ENCODE measurements at regions not wholly inside any gene's neighbourhood (a gene's known extent, or its start where the extent isn't known, plus 50 kb on each side); places are given as distances from the start of the nearest gene placed in this dataset.
"Not testable (repeated sequence)": the region's sequence is repeated elsewhere in the genome, so short reads cannot be mapped to it uniquely, and the experiment has no call there.

DNA sequence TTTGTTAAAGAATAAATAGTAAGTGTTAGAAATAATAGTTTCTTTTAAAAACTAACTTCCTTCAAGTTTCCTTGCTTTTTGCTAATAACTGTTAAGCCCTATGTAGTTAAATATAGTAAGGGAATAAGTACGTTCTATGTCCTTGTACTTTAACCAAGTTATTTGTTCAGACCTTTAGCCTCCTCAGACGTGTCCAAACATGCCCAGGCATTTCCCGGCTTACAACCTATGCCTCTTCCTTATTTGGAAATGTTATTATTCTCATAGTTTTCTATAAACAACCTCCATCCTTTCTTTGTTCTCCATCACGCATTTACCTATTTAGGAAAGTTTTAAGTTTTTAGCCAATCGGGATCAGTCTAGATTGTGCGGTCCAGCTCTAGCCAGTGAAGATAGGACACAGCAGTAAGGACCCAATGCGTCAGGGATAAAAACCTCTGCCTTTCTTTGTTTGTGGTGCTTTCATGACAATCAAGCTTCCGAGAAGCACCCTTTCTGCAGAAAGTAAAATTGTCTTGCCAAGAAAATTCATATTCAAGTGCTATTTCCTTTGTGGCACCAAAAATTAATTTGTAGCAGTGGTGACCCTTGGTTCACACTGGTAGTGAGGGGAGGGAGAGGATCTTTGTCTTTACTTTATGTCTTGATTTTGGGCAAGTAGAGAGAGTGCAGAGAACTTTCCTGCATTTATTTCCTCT is 851.3 kb upstream of the POM121L12 start:
- DNase-seq (ENCODE audit: extremely low read depth in 1 of 2, low read depth in 1 of 2) = no peak

DNA sequence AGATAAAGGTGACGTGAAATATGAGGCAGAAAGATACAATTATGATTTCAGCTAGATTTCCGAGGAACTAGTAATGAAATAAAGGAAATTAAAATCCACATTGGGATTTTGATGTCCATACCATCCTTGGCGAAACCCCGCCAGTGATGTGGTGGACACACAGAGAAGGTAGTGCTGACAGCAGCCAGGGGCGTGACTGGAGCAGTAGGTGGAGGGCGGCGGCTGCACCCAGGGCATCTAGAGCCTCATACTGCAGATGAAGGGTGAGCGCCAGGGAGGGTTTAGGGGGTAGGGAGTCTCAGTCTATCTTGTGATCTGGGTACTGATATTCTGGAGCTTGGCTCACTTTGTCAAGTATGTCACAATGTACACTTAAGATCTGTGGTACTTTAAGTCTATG is 855.5 kb upstream of the POM121L12 start:
- DNase-seq (ENCODE audit: extremely low read depth in 1 of 2, low read depth in 1 of 2) = no peak

DNA sequence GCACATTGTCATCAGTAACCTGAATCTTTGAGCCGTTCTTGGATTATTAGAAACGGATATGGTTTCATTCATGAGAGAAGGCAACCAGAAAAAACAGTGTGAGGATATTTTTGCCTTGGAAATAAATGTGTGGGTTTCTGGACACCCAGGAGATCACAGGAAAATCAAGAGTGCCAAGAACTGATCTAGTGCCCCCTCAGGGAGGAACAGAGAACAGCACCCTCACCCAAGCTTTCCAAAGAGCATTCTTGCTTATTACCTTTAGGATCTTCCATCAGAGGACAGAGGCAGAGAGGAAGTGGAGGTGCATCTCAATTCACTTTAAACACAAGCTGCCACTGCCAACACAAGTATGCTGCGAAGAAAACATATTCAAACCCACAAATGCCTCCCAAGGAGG is 851.5 kb upstream of the COBL start:
- DNase-seq (ENCODE audit: extremely low read depth in 1 of 2, low read depth in 1 of 2) = no peak

DNA sequence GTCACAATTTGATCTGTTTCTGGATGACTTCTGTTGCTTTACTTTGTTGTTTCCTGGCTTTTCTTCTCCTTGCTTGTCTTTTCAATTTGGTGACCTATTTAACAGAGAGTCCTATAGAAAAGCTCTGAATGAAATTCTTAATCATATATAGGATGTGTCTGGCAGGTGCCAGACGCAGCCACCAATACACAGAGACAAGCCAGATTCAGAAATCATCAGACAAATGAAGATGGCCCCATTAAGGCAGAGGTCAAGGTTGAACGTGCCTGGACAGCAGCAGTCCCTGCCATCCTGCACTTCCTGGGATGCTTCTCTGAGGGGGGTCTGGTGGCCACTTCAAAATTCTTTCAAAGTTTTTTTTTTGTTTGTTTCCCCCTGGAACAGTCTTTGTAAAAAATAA is 846.7 kb upstream of the COBL start:
- no peak for DNase-seq (ENCODE audit: extremely low read depth in 1 of 2, low read depth in 1 of 2)

DNA sequence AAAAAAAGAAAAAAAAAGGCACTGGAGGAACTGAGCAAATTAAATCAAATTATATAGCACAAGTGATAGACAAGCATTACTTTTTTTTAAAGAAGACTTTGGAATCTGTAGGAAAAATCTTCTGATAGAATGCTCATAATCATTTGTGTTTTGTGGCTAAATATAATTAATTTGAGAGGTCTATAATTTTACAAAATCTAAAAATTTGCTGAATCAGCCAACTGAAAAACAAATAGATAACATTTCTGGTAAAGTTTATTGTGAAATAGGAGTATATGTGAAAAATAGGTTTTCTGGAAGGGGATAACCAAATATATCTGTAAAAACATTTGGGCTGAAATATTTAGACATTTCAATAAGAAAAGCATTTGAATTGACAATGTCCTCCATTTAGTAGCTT is 844.9 kb upstream of the COBL start:
- DNase-seq (ENCODE audit: extremely low read depth in 1 of 2, low read depth in 1 of 2) = no peak

DNA sequence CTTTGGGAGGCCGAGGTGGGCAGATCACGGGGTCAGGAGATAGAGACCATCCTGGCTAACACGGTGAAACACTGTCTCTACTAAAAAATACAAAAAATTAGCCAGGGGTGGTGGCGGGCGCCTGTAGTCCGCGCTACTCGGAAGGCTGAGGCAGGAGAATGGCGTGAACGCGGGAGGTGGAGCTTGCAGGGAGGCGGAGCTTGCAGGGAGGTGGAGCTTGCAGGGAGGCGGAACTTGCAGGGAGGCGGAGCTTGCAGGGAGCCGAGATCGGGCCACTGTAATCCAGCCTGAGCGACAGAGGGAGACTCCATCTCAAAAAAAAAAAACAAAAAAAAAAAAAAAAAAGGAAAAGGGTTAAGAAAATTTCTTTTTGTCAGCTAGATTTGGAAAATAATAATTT is 842.8 kb upstream of the COBL start:
- not testable (repeated sequence) for DNase-seq (ENCODE audit: extremely low read depth in 1 of 2, low read depth in 1 of 2)

DNA sequence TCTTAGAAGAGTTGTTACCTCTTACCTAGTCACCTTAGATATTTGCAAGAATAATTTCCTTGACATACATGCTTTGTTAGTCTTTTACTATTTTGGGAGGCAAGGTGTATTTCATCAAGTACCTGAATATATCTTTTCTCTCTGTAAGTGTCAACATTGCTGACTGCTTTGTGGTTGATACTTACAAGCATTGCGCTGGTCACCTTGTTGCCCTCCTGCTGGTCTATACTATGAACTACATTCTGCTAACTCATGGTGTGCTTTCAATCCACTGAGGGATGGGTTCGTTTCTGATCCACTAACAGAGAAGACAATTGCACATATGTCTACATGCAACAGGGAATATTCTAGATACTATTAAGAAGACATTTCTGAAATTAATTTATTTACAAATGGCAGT is 837.8 kb upstream of the COBL start:
- no peak for DNase-seq (ENCODE audit: extremely low read depth in 1 of 2, low read depth in 1 of 2)

DNA sequence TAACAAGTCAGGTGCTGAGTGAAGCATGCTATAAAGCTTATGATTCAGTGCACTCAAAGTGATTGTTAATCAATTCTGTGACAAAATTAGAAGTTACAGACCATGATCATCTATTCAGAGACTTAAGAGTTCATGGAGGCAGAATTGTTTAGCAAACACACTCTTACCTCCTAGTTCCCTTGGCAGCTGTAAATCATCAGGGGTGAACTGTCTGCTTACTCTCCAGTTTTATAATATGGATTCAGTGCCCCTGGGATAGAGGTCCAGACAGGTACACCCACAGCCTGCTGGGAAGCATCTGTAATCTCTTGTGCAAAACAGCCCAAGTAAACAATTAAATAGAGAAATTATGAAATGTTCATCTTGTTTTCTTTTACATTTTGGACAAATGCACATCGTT is 835.0 kb upstream of the COBL start:
- no peak for DNase-seq (ENCODE audit: extremely low read depth in 1 of 2, low read depth in 1 of 2)

DNA sequence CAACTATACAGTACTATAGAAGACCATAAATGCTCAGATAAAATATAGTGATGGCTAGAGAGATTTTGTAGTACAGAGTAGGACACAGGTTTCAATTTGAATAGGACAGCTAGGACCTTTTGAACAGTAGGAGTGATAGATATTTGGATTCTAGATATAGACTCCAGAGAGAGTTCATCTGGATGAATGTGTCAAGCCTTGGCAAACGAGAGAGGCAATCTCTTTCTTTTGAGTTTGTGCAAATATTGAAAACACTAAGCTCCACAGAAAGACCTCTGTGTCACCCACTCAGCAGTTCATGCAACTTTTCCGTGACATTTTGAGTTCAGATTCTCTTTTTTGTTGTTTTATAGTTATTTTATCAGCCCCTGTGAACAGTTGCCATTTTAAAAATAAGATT is 834.3 kb upstream of the COBL start:
- no peak for DNase-seq (ENCODE audit: extremely low read depth in 1 of 2, low read depth in 1 of 2)

DNA sequence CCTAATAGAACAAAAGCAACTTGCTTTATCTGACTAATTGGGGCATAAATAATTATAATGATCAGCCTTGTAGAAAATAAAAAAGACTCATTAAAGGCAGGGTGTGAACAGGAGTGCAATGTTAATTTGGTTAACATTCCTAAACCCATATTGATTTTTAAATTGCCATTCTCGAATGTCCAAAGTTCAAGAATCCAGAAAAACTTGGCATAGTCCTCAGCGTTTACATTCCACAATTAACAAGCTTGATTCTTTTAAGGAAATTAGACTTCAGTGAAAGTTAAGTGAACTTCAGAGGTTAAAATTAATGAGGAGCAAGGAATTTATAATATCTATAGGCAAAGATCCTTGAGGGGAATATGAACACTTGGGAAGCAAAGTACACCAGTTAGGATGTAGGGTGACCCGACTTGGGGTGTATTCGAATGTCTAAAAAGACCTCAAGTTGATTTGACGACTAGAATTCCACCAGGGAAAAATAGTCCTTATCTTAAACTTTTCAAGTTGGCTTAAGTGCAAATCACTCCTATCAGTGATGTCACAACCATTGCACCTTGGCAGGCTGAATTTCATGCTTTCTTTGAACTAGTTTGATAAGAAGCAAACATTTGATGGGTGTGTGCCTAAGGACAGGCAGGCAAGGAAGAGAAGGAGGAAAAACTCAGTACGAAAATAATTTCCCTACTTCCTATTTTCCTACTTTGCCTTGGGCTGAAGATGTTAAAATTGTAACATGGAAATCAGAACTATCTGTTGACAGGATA is 830.4 kb upstream of the COBL start:
- no peak for DNase-seq (ENCODE audit: extremely low read depth in 1 of 2, low read depth in 1 of 2)

DNA sequence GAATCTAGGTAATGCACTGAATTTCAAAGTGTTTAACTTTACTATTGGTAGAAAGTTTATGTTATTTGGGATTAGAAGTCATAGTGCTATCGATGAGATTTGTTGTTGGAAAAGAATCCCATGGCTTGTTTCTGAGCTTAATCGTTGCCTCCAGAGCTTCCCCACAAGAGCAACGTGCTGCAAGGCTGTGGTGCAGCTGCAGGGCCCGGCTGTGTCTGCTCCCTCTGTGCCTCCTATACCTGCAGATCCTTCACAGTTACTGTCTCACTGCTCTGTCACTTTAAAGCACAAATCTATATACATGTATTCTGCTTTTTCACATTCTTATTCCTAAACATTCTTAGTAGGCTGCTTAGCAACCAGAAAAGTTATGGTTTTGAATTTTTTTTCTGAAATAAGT is 826.6 kb upstream of the COBL start:
- no peak for DNase-seq (ENCODE audit: extremely low read depth in 1 of 2, low read depth in 1 of 2)

DNA sequence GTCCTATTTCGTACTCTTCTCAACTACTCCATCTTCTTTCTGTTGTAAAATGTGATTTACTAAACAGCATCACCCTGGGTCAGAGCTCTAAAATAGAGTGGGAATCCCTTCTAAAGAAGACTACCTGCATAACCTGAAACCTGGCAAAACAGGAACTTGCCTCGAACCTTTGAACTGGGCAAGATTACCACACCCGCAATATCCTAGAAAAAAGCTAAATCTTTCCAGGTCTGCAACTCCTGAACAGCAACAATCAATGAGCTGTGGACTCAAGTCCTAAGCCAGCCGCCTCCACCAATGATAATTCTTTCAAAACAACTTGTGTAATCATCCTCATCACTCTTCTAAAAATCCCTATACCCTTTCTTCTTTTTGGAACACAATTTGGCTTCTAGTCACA is 824.2 kb upstream of the COBL start:
- DNase-seq (ENCODE audit: extremely low read depth in 1 of 2, low read depth in 1 of 2) = no peak

DNA sequence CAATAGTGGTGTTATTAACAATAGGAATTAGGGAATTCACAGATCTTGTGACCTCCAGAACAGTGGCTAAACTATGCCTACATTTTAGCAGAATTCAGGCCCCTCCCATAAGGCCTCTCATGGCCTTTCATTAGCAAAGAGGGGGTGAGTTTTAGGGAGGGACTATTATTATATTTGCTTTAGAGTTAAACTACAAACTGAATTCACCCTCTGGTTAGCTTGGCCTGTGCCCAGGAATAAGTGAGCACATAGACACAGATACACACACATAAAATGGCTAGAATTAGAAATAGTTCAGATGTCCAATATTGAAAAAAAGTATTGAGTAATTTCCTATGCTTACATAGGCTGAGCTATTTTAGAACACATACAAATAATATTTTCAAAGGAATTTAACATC is 818.8 kb upstream of the COBL start:
- no peak for DNase-seq (ENCODE audit: extremely low read depth in 1 of 2, low read depth in 1 of 2)

DNA sequence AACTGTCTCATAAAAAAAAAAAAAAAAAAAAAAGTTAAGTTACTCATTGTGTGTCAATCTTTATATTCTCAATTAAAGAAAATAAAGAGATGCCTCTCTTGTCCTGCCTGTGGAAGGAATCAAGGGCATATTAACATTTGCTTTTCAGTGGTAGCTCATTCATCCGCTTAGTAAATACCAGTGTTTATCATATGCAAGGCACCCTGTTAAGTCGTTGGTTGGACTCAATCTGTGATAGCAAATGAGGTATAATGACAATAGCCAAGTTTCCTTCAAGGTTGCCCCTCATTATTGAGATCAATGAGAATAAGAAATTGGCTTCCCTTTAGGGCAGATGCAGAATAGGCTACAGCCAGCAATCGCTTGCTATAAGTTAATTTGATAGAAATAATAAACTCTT is 812.7 kb upstream of the COBL start:
- no peak for DNase-seq (ENCODE audit: extremely low read depth in 1 of 2, low read depth in 1 of 2)

DNA sequence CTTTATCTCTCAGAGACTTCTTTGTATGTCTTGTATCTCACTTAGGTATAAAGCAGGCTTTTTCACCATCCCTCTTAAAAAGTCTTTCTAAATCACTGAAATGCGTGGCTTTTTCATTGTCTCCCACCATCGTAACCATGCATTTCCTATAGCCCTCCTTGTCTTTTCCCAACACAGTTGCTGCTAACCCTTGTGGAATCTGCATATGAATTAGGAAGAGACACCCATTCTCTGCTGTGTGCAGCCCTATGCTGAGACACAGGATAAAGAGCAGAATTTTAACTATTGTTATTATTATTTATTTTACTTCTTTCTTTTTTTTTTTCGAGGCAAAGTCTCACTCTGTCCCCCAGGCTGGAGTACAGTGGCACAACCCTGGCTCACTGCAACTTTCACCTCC is 804.3 kb upstream of the COBL start:
- DNase-seq (ENCODE audit: extremely low read depth in 1 of 2, low read depth in 1 of 2) = no peak

DNA sequence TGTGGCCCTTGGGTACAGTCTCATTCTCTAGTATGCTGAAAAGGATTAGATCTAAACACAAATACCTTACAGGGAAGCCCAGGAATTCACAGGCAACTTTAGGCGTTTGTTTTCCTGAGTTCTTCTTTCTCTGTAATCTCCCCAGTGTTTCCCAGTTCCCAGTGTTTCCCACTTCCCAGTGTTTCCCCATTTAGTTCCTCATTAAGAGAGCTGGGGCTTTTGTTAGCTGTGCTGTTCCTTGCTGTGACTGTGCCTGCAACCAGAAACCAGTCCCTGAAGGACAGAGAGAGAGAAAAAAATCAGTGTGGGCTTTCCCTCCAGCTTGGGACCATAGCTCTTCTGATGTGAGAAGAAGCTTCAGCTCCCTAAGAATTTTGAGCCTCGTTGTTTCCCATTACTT is 802.9 kb upstream of the COBL start:
- DNase-seq (ENCODE audit: extremely low read depth in 1 of 2, low read depth in 1 of 2) = no peak

DNA sequence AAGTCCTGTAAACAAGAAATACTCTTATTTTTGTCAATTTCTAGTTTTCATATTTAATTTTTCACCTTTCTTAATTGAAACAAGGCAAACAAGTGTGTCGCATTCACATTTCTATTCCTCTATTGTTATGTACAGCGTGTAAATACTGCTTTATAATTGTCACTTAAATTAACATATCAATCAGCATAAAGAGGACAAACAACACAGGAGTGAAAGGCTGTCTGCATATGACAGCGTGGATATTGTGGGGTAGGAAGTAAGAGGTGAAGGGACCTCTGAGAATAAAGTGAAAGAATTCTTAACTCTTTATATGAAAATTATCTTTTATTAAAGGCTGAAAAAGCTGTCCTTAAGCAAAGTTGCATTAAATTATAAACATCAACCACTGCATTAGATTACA is 797.9 kb upstream of the COBL start:
- DNase-seq (ENCODE audit: extremely low read depth in 1 of 2, low read depth in 1 of 2) = no peak

DNA sequence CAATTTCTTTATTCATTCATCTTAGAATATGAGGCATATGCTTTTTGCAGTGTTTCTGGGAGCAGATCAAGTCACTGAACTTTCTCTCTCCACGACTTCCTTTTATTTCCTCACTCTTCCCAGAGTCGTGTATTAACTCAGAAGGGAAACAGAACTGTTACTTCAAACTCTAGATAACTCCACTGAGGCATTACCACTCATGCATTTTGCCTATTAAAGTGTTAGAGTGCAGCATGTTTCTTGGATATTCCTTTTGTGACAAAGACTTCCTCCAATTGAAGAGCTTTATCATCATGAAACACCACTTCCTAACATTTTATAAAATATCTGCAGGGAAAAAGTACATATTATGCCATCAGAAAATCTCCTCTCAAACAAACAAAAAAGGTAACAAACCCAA is 797.4 kb upstream of the COBL start:
- no peak for DNase-seq (ENCODE audit: extremely low read depth in 1 of 2, low read depth in 1 of 2)

DNA sequence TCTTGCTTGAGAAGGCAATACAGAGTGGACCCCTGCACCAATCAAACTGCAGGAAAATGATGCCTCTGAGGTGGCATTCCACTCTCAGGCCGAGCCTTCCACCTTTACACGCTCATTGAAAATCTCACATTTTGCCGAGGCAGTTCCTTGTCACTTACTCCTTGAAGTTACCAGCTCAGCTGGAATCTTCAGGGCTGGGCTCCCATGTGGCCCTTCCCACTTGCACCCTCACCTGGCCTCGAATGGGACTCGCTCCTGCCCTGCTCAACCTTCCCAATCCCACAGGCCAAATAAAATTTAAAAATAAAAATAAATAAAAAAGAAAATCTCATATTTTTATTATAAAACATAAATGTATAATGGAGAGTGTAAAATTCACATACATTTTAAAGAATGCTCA is 790.7 kb upstream of the COBL start:
- no peak for DNase-seq (ENCODE audit: extremely low read depth in 1 of 2, low read depth in 1 of 2)

DNA sequence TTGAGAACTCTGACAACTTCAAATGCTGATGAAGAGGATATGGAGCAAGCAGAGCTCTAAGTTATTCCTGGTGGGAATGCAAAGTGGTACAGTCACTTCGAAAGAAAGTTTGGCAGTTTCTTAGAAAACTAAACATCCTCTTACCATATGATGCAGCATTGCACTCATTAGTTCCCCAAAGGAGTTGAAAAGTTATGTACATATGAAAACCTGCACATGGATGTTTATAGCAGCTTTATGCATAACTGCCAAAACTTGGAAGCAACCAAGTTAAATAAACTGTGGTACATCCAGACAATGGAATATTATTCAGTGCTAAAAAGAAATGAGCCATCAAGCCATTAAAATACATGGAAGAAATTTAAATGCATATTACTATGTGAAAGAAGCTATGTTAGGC is 779.3 kb upstream of the COBL start:
- DNase-seq (ENCODE audit: extremely low read depth in 1 of 2, low read depth in 1 of 2) = no peak

DNA sequence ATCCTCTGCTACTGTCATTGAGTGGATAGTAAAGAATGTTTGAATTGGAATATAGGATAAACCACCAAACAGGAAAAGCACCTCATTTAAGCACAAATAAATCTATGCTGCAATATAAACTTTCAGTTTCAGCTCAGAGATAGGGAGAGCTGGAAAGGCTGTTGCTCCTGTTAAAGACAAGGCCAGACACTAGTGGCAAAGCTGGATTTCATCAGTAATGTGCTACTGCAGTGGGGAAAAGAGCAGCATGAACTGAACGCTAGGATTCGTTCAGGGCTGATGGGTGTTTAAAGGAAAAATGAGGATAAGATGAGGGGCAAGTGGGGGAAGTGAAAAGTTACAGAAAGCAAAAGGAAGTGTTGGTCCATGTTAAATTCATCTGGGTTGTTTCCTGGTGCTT is 775.4 kb upstream of the COBL start:
- DNase-seq (ENCODE audit: extremely low read depth in 1 of 2, low read depth in 1 of 2) = no peak

DNA sequence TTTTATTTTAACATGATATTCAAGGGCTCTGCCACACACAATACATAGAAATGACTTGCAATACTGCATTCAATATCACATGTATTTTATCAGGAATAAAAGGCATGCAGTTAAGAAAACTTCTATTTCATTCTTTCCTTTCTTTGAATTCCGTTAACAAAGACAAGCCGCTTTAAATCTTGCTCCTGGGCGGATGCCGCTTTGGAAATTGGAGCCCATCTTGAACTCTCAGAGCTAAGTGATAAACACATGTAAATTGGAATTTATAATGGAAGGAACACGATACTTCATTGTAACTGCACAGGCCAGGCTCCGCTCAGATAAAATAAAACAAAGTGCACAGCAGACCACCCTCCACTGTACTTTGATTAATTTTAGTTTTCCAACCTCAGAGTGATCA is 774.5 kb upstream of the COBL start:
- DNase-seq (ENCODE audit: extremely low read depth in 1 of 2, low read depth in 1 of 2) = no peak
